K562 (cell line): ENCODE measurements at regions not wholly inside any gene's neighbourhood (a gene's known extent, or its start where the extent isn't known, plus 50 kb on each side); places are given as distances from the start of the nearest gene placed in this dataset.

Source experiments
- ATAC-seq: fragments of 200-7000 bp; cut with Tn5 transposase; 3 replicates; pipeline ENCODE4 v1.9.1; 2020; ENCODE audit warnings: moderate library complexity
- BruUV-seq: library from RNA; stranded (reverse); fragments of 400-500 nt; replicated peaks from 2 replicates; lab custom pipeline; 2021; lab: Mats Ljungman, UMichigan
- CTCF ChIA-PET: fragments of 300-600 bp; formaldehyde crosslinking; extraction: SDS; loops from one replicate; lab custom pipeline; 2021; ENCODE audit warnings: low intra/inter-chr PET ratio; lab: Yijun Ruan, JAX
- POLR2A ChIA-PET: fragments of 300-600, 350-650 bp; sonication (Branson Sonifier 250); formaldehyde crosslinking; extraction: SDS; loops from one replicate; lab custom pipeline; 2021; ENCODE audit warnings: antibody characterized with exemption, inconsistent platforms; lab: Yijun Ruan, JAX
- DNase-seq, 4 experiments: peaks; one replicate each; pipeline versions ENCODE4 v3.0.0 to v3.0.0-alpha.2; 2011 to 2018; ENCODE audit warnings: low spot score in 3 of 4, mixed read lengths in 3 of 4; ENCODE audit errors: extremely low read depth in 1 of 4
- FAIRE-seq: peaks from 2 replicates; lab custom pipeline; 2011; peaks lifted over from hg19 to GRCh38; lab: Jason Lieb, UNC
- H2AFZ ChIP-seq: 2 replicates; pipeline ENCODE4 v1.6.0; 2011; ENCODE audit warnings: low read depth, low read length, control low read depth, inconsistent platforms
- H3K27ac ChIP-seq: fragments of 200-600 bp; 3 replicates; pipeline ENCODE4 v1.8.0; 2011; ENCODE audit warnings: low read depth, mild to moderate bottlenecking, control low read depth, inconsistent platforms, low read length, moderate library complexity, mixed read lengths; ENCODE audit errors: extremely low read depth
- H3K27me3 ChIP-seq, 2 experiments: fragments of 300-600 bp in 1 of 2; 2 replicates in 1 of 2; 3 replicates in 1 of 2; pipeline versions ENCODE4 v1.6.0 to v1.8.0; 2011; ENCODE audit warnings: inconsistent platforms in 2 of 2, low read length in 2 of 2, mild to moderate bottlenecking in 1 of 2, mixed read lengths in 1 of 2, moderate library complexity in 1 of 2; ENCODE audit not compliant: control insufficient read depth in 2 of 2, insufficient read depth in 2 of 2
- H3K36me3 ChIP-seq: fragments of 300-600 bp; 3 replicates; pipeline ENCODE4 v1.8.0; 2011; ENCODE audit warnings: mild to moderate bottlenecking, low read length, inconsistent platforms; ENCODE audit not compliant: control insufficient read depth, insufficient read depth
- H3K4me1 ChIP-seq, 2 experiments: fragments of 200-600 bp in 1 of 2; replicated peaks in 1 of 2; 2 replicates in 1 of 2; 3 replicates in 1 of 2; pipeline versions ENCODE4 v1.5.1 to v1.8.0; 2011; ENCODE audit warnings: inconsistent platforms in 2 of 2, low read length in 2 of 2, mild to moderate bottlenecking in 1 of 2, mixed read lengths in 1 of 2, moderate library complexity in 1 of 2; ENCODE audit not compliant: control insufficient read depth in 2 of 2, insufficient read depth in 2 of 2
- H3K4me2 ChIP-seq: 2 replicates; pipeline ENCODE4 v1.6.1; 2011; ENCODE audit warnings: low read length, control low read depth, inconsistent platforms, mixed read lengths; ENCODE audit not compliant: insufficient read depth
- H3K4me3 ChIP-seq: fragments of 200-600 bp; sonication (generic), shearing (Covaris generic); 2 replicates; pipeline ENCODE4 v1.5.1; 2016; ENCODE audit warnings: control low read depth, inconsistent platforms
- H3K79me2 ChIP-seq: fragments of 200-600 bp; 3 replicates; pipeline ENCODE4 v1.8.0; 2011; ENCODE audit warnings: low read length, inconsistent platforms; ENCODE audit not compliant: control insufficient read depth, insufficient read depth
- H3K9ac ChIP-seq, 2 experiments: 2 replicates each; pipeline versions ENCODE4 v1.6.0 to v1.6.1; 2011; ENCODE audit warnings: low read depth in 2 of 2, low read length in 2 of 2, control low read depth in 1 of 2, inconsistent platforms in 1 of 2, mild to moderate bottlenecking in 1 of 2, mixed read lengths in 1 of 2; ENCODE audit not compliant: insufficient read depth in 1 of 2
- H3K9me1 ChIP-seq: one replicate; pipeline ENCODE4 v1.6.0; 2011; ENCODE audit warnings: inconsistent platforms, mild to moderate bottlenecking, low read length, moderate library complexity; ENCODE audit not compliant: control insufficient read depth, insufficient read depth
- H3K9me3 ChIP-seq: replicated peaks from 2 replicates; pipeline ENCODE4 v1.5.1; 2011; ENCODE audit warnings: low read depth, low read length, inconsistent platforms; ENCODE audit not compliant: control insufficient read depth, insufficient read depth
- H4K20me1 ChIP-seq: replicated peaks from 2 replicates; pipeline ENCODE4 v1.6.1; 2011; ENCODE audit warnings: low read length, inconsistent platforms, mixed read lengths; ENCODE audit not compliant: control insufficient read depth, insufficient read depth
- ELF2 ChIP-seq: fragments of 250-450 bp; sonication (Bioruptor Pico); IDR thresholded peaks from 2 replicates; pipeline ENCODE4 v1.5.0; 2021; ENCODE audit warnings: mild to moderate bottlenecking
- KLF13 ChIP-seq: fragments of 450-650 bp; IDR thresholded peaks from 2 replicates; pipeline ENCODE4 v1.6.1; 2016; ENCODE audit warnings: missing genetic modification characterization, low read depth, mild to moderate bottlenecking, missing compliant biosample characterization, moderate library complexity, borderline replicate concordance
- LARP7 ChIP-seq: fragments of 450-650 bp; IDR thresholded peaks from 2 replicates; pipeline ENCODE4 v1.6.1; 2016
- NFIC ChIP-seq: fragments of 450-650 bp; IDR thresholded peaks from 2 replicates; pipeline ENCODE4 v1.6.1; 2017; ENCODE audit warnings: mild to moderate bottlenecking, inconsistent platforms
- SMAD1 ChIP-seq: fragments of 150-350 bp; IDR thresholded peaks from 2 replicates; pipeline ENCODE4 v1.6.1; 2014; ENCODE audit warnings: low read length, low read depth; ENCODE audit not compliant: partially characterized antibody
- SPI1 ChIP-seq: IDR thresholded peaks from 2 replicates; pipeline ENCODE4 v1.6.1; 2011; ENCODE audit warnings: low read depth, low read length, control low read depth, borderline replicate concordance
- TARDBP ChIP-seq: fragments of 450-650 bp; IDR thresholded peaks from 2 replicates; pipeline ENCODE4 v1.6.1; 2016
- ZNF23 ChIP-seq: fragments of 250-450 bp; sonication (Bioruptor Pico); IDR thresholded peaks from 2 replicates; pipeline ENCODE4 v1.4.0; 2020; ENCODE audit warnings: mild to moderate bottlenecking
- ZNF280A ChIP-seq: fragments of 450-650 bp; IDR thresholded peaks from 2 replicates; pipeline ENCODE4 v1.6.1; 2018; ENCODE audit warnings: mild to moderate bottlenecking, low read depth; ENCODE audit not compliant: partially characterized antibody
- ZNF347 ChIP-seq: fragments of 450-650 bp; formaldehyde crosslinking; IDR thresholded peaks from 2 replicates; pipeline ENCODE4 v1.4.0; 2020; ENCODE audit warnings: low read depth, mild to moderate bottlenecking, moderate library complexity
- ZNF583 ChIP-seq: fragments of 250-450 bp; sonication (Bioruptor Pico); IDR thresholded peaks from 2 replicates; pipeline ENCODE4 v1.4.0; 2020
- ZNF740 ChIP-seq, 3 experiments: fragments of 200-800 bp in 1 of 3; sonication (Bioruptor generic) in 1 of 3; sonication (generic) in 1 of 3; formaldehyde crosslinking in 1 of 3; IDR thresholded peaks; 2 replicates each; pipeline versions ENCODE4 v1.6.1 to v1.8.0; 2016 to 2022; ENCODE audit warnings: mild to moderate bottlenecking in 2 of 3, missing compliant biosample characterization in 2 of 3, missing genetic modification characterization in 2 of 3, missing genetic modification reagents in 1 of 3
- WGBS: fragments of 100-300 bp; shearing (Covaris generic); methylation state at CpG from one replicate; pipeline ENCODE4 v1.1.6; 2016; ENCODE audit warnings: low coverage, mixed read lengths; ENCODE audit not compliant: insufficient coverage; ENCODE audit errors: missing lambda C conversion rate; 5-methylcytosine and 5-hydroxymethylcytosine counted together
- in situ Hi-C: fragments of 300-500 bp; cut with MboI; formaldehyde crosslinking; loops from 4 replicates; pipeline ENCODE4 v1.15.0; 2018; ENCODE audit warnings: inconsistent platforms, mixed read lengths
- intact Hi-C: fragments of 100-400 bp; cut with micrococcal nuclease; formaldehyde crosslinking; loops from 2 replicates; pipeline ENCODE4 v1.14.2; 2022

- no TSS peak for BruUV-seq
- Histone ChIP-seq H3K9me3 (no peaks in the 10 kb centered on the region), H3K9ac (no peak overlapping the region), H3K27ac (no peak overlapping the region), H3K9me1 (no peaks in the 10 kb centered on the region), H3K4me1 (no peaks in the 10 kb centered on the region), H4K20me1 (no peaks in the 10 kb centered on the region), H3K4me3 (no peak overlapping the region), H3K36me3 (no peaks in the 10 kb centered on the region), H2AFZ (no peak overlapping the region), H3K79me2 (no peaks in the 10 kb centered on the region), H3K27me3 (no peaks in the 10 kb centered on the region), H3K4me2 (no peak overlapping the region)
- no peak for TF ChIP-seq NFIC
- FAIRE-seq (no peak), ATAC-seq (no peak), DNase-seq (no peak)
- intact Hi-C loops = no loop called here
- 0% methylated on average over 3 of the region's 3 CpGs for WGBS
- in situ Hi-C loops = no loop called here
- ChIA-PET POLR2A (no interaction called here), CTCF (no interaction called here)
These were observed 462.6 kb upstream of the TMEFF2 start for GRCh38 chr2:192657362-192657761.

GRCh38 chr2:192655916-192656315, 461.2 kb upstream of the TMEFF2 start:
- intact Hi-C loops (no loop called here), in situ Hi-C loops (no loop called here)
- ATAC-seq (no peak), FAIRE-seq (no peak), DNase-seq (no peak)
- no peak overlapping the region for H3K27ac ChIP-seq
- H3K27me3 ChIP-seq = no peaks in the 10 kb centered on the region
- no peaks in the 10 kb centered on the region for H3K9me3 ChIP-seq
- no peaks in the 10 kb centered on the region for H4K20me1 ChIP-seq
- no peak overlapping the region for H2AFZ ChIP-seq
- ChIA-PET CTCF (no interaction called here), POLR2A (no interaction called here)
- no peak overlapping the region for H3K9ac ChIP-seq
- BruUV-seq = no TSS peak
- H3K9me1 ChIP-seq = no peaks in the 10 kb centered on the region
- no peak for TF ChIP-seq KLF13
- TF ChIP-seq SPI1 = no peak
- TF ChIP-seq SMAD1 = no peak
- no peak for TF ChIP-seq ZNF23 (CRISPR knock-in tag)
- no peak for TF ChIP-seq ZNF740 (CRISPR knock-in tag; IDR thresholded peaks at IDR 0.05)
- TF ChIP-seq ZNF740 (tag; IDR thresholded peaks at IDR 0.05) = no peak
- TF ChIP-seq LARP7 = no peak
- TF ChIP-seq TARDBP = no peak
- no peak for TF ChIP-seq ZNF583
- TF ChIP-seq ZNF347 = no peak
- TF ChIP-seq ZNF280A = no peak
- no peak for TF ChIP-seq ELF2 (CRISPR knock-in tag)
- H3K79me2 ChIP-seq = no peaks in the 10 kb centered on the region
- H3K36me3 ChIP-seq = no peaks in the 10 kb centered on the region
- H3K4me3 ChIP-seq = no peak overlapping the region
- 0% methylated on average over 2 of the region's 3 CpGs for WGBS
- no peak overlapping the region for H3K4me2 ChIP-seq
- no peaks in the 10 kb centered on the region for H3K4me1 ChIP-seq
